Liver (tissue), 3 donors: ENCODE measurements at regions not wholly inside any gene's neighbourhood (a gene's known extent, or its start where the extent isn't known, plus 50 kb on each side); places are given as distances from the start of the nearest gene placed in this dataset.

Source experiments
- JUND ChIP-seq, 2 donors: IDR thresholded peaks; 2 replicates each; pipeline ENCODE4 v1.6.1; 2016; ENCODE audit warnings: antibody characterized with exemption in 2 of 2
- TAF1 ChIP-seq: conservative IDR thresholded peaks from 2 replicates; pipeline ENCODE4 v1.6.1; 2016; ENCODE audit warnings: antibody characterized with exemption, mild to moderate bottlenecking
- TF ChIP-seq, protein P1 (sequence below): fragments of 150-350 bp; IDR thresholded peaks from 2 replicates; pipeline ENCODE4 v1.5.1; 2017; ENCODE audit warnings: improper control_type of control experiment, low read depth, low read length; ENCODE audit not compliant: missing input control
- donor health status: healthy.
- donor health status: healthy.

- TF ChIP-seq, protein P1, sequence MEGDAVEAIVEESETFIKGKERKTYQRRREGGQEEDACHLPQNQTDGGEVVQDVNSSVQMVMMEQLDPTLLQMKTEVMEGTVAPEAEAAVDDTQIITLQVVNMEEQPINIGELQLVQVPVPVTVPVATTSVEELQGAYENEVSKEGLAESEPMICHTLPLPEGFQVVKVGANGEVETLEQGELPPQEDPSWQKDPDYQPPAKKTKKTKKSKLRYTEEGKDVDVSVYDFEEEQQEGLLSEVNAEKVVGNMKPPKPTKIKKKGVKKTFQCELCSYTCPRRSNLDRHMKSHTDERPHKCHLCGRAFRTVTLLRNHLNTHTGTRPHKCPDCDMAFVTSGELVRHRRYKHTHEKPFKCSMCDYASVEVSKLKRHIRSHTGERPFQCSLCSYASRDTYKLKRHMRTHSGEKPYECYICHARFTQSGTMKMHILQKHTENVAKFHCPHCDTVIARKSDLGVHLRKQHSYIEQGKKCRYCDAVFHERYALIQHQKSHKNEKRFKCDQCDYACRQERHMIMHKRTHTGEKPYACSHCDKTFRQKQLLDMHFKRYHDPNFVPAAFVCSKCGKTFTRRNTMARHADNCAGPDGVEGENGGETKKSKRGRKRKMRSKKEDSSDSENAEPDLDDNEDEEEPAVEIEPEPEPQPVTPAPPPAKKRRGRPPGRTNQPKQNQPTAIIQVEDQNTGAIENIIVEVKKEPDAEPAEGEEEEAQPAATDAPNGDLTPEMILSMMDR, result no peak
- TF ChIP-seq TAF1 (no peak), JUND (IDR thresholded peaks at IDR 0.05) (no peak)
These were observed 98.6 kb upstream of the PPP2R5A start for GRCh38 chr1:212186427-212187207.
